H9 (cell line): ENCODE measurements at regions not wholly inside any gene's neighbourhood (a gene's known extent, or its start where the extent isn't known, plus 50 kb on each side); places are given as distances from the start of the nearest gene placed in this dataset.

Source experiments
- DNase-seq: peaks from one replicate; pipeline ENCODE4 v3.0.0-alpha.2; 2017
- H2AFZ ChIP-seq: one replicate; pipeline ENCODE4 v1.6.1; 2013; ENCODE audit warnings: mild to moderate bottlenecking, low read length, control low read depth, moderate library complexity
- H2AK5ac ChIP-seq: 2 replicates; pipeline ENCODE4 v1.6.1; 2013; ENCODE audit warnings: low read length, control low read depth, mixed read lengths; ENCODE audit not compliant: insufficient read length
- H2BK120ac ChIP-seq: one replicate; pipeline ENCODE4 v1.6.1; 2013; ENCODE audit warnings: low read depth, mild to moderate bottlenecking, low read length, control low read depth, inconsistent platforms; ENCODE audit not compliant: poor library complexity, severe bottlenecking
- H2BK12ac ChIP-seq: 2 replicates; pipeline ENCODE4 v1.6.1; 2013; ENCODE audit warnings: low read length, control low read depth, mixed read lengths, low read depth; ENCODE audit not compliant: insufficient read length
- H2BK15ac ChIP-seq: 2 replicates; pipeline ENCODE4 v1.6.1; 2013; ENCODE audit warnings: low read depth, low read length, control low read depth
- H2BK20ac ChIP-seq: one replicate; pipeline ENCODE4 v1.6.1; 2013; ENCODE audit warnings: low read depth, mild to moderate bottlenecking, low read length, control low read depth, inconsistent platforms; ENCODE audit not compliant: poor library complexity, severe bottlenecking
- H2BK5ac ChIP-seq: 2 replicates; pipeline ENCODE4 v1.6.1; 2013; ENCODE audit warnings: low read length, control low read depth, mixed read lengths; ENCODE audit not compliant: insufficient read length
- H3K14ac ChIP-seq: 2 replicates; pipeline ENCODE4 v1.6.1; 2013; ENCODE audit warnings: low read length, control low read depth; ENCODE audit not compliant: insufficient read depth
- H3K18ac ChIP-seq: 2 replicates; pipeline ENCODE4 v1.6.1; 2013; ENCODE audit warnings: low read depth, mild to moderate bottlenecking, mixed read lengths, low read length, control low read depth; ENCODE audit not compliant: insufficient read length
- H3K23ac ChIP-seq: 2 replicates; pipeline ENCODE4 v1.6.1; 2013; ENCODE audit warnings: low read length, control low read depth, mixed read lengths, low read depth; ENCODE audit not compliant: insufficient read length
- H3K23me2 ChIP-seq: 2 replicates; pipeline ENCODE4 v1.6.1; 2013; ENCODE audit warnings: low read depth, mild to moderate bottlenecking, mixed read lengths, low read length, control low read depth; ENCODE audit not compliant: insufficient read length, poor library complexity, severe bottlenecking
- H3K27ac ChIP-seq: 2 replicates; pipeline ENCODE4 v1.5.1; 2013; ENCODE audit warnings: low read length, control low read depth, mixed read lengths, low read depth; ENCODE audit not compliant: insufficient read length
- H3K27me3 ChIP-seq: 2 replicates; pipeline ENCODE4 v1.6.1; 2013; ENCODE audit warnings: low read length, control low read depth, inconsistent platforms; ENCODE audit not compliant: insufficient read depth
- H3K4ac ChIP-seq: 2 replicates; pipeline ENCODE4 v1.6.1; 2013; ENCODE audit warnings: low read depth, mild to moderate bottlenecking, control low read depth, inconsistent platforms, low read length, moderate library complexity
- H3K4me1 ChIP-seq: 2 replicates; pipeline ENCODE4 v1.6.1; 2013; ENCODE audit warnings: low read length, control low read depth, inconsistent platforms; ENCODE audit not compliant: insufficient read depth
- H3K4me2 ChIP-seq: 2 replicates; pipeline ENCODE4 v1.6.1; 2013; ENCODE audit warnings: low read length, control low read depth, mixed read lengths; ENCODE audit not compliant: insufficient read length, insufficient read depth
- H3K56ac ChIP-seq: 2 replicates; pipeline ENCODE4 v1.6.1; 2013; ENCODE audit warnings: low read depth, mild to moderate bottlenecking, mixed read lengths, low read length, control low read depth; ENCODE audit not compliant: insufficient read length
- H3K79me1 ChIP-seq: 2 replicates; pipeline ENCODE4 v1.6.1; 2013; ENCODE audit warnings: low read depth, mild to moderate bottlenecking, moderate library complexity, low read length, control low read depth, inconsistent platforms; ENCODE audit not compliant: insufficient read depth, poor library complexity, severe bottlenecking
- H3K79me2 ChIP-seq: 2 replicates; pipeline ENCODE4 v1.6.1; 2013; ENCODE audit warnings: low read length, control low read depth, inconsistent platforms; ENCODE audit not compliant: insufficient read depth
- H3K9ac ChIP-seq: 2 replicates; pipeline ENCODE4 v1.6.1; 2013; ENCODE audit warnings: low read length, control low read depth, mixed read lengths; ENCODE audit not compliant: insufficient read length; ENCODE audit errors: extremely low read depth
- H3K9me3 ChIP-seq: one replicate; pipeline ENCODE4 v1.6.1; 2013; ENCODE audit warnings: low read depth, low read length, inconsistent platforms; ENCODE audit not compliant: control insufficient read depth
- H3T11ph ChIP-seq: one replicate; pipeline ENCODE4 v1.6.1; 2013; ENCODE audit warnings: mild to moderate bottlenecking, low read length, control low read depth, inconsistent platforms
- H4K20me1 ChIP-seq: one replicate; pipeline ENCODE4 v1.6.1; 2013; ENCODE audit not compliant: control insufficient read depth, insufficient read length, insufficient read depth
- H4K5ac ChIP-seq: 2 replicates; pipeline ENCODE4 v1.6.1; 2013; ENCODE audit warnings: low read depth, mild to moderate bottlenecking, mixed read lengths, low read length, control low read depth; ENCODE audit not compliant: insufficient read length
- H4K8ac ChIP-seq: replicated peaks from 2 replicates; pipeline ENCODE4 v1.6.1; 2013; ENCODE audit warnings: low read length, control low read depth, mixed read lengths, low read depth; ENCODE audit not compliant: insufficient read length
- H4K91ac ChIP-seq: 2 replicates; pipeline ENCODE4 v1.6.1; 2013; ENCODE audit warnings: low read depth, mild to moderate bottlenecking, moderate library complexity, mixed read lengths, low read length, control low read depth; ENCODE audit not compliant: insufficient read length
- H3K27ac Mint-ChIP-seq, 3 experiments: 2 replicates in 2 of 3; 3 replicates in 1 of 3; pipeline ENCODE4 v1.8.0; 2020 to 2021; ENCODE audit warnings: mixed read lengths in 3 of 3, mild to moderate bottlenecking in 1 of 3, moderate library complexity in 1 of 3
- H3K27me3 Mint-ChIP-seq: 2 replicates; pipeline ENCODE4 v1.8.0; 2021; ENCODE audit warnings: low read depth, mild to moderate bottlenecking, moderate library complexity, mixed read lengths
- H3K36me3 Mint-ChIP-seq, 3 experiments: 2 replicates in 2 of 3; 3 replicates in 1 of 3; pipeline ENCODE4 v1.8.0; 2020 to 2021; ENCODE audit warnings: low read depth in 3 of 3, mixed read lengths in 3 of 3; ENCODE audit not compliant: insufficient read depth in 1 of 3
- H3K4me1 Mint-ChIP-seq, 2 experiments: 2 replicates each; pipeline ENCODE4 v1.8.0; 2020; ENCODE audit warnings: mixed read lengths in 2 of 2
- H3K4me3 Mint-ChIP-seq, 2 experiments: 2 replicates in 1 of 2; 3 replicates in 1 of 2; pipeline ENCODE4 v1.8.0; 2020 to 2021; ENCODE audit warnings: mild to moderate bottlenecking in 2 of 2, mixed read lengths in 2 of 2, moderate library complexity in 1 of 2
- H3K9me3 Mint-ChIP-seq, 2 experiments: 2 replicates in 1 of 2; 3 replicates in 1 of 2; pipeline ENCODE4 v1.8.0; 2020; ENCODE audit warnings: mild to moderate bottlenecking in 2 of 2, mixed read lengths in 2 of 2, moderate library complexity in 1 of 2
- CTCF ChIP-seq: fragments of 200-600 bp; sonication (generic); conservative IDR thresholded peaks from 3 replicates; pipeline ENCODE4 v1.8.0; 2021; ENCODE audit warnings: antibody characterized with exemption, mild to moderate bottlenecking
- WGBS: extraction: QIAGEN DNeasy Blood & Tissue Kit; methylation state at CpG from one replicate; pipeline ENCODE4 v1.1.7; 2013; ENCODE audit warnings: missing lambda C conversion rate, low lambda C conversion rate, mixed read lengths; ENCODE audit not compliant: insufficient read length; ENCODE audit errors: extremely low coverage; 5-methylcytosine and 5-hydroxymethylcytosine counted together

- H4K8ac ChIP-seq: no peak overlapping the region
- Mint-ChIP-seq H3K27me3 (no peaks in the 10 kb centered on the region; the same call in 1 of the 2 replicates), H3K4me1 (peaks cover 3 to 9% of the 10 kb centered on the region in 2 experiments), H3K36me3 (no peaks in the 10 kb centered on the region), H3K4me3 (no peak overlapping the region), H3K27ac (no peak overlapping the region; a peak in 1 of 7 replicates), H3K9me3 (no peaks in the 10 kb centered on the region)
- H3K23me2 ChIP-seq: no peaks in the 10 kb centered on the region
- no CpG with 5 or more reads among the region's 3 CpGs for WGBS
- no peak overlapping the region for H2BK5ac ChIP-seq
- H3K18ac ChIP-seq: no peak overlapping the region
- no peaks in the 10 kb centered on the region for H3K9me3 ChIP-seq
- DNase-seq: no peak
- no peak for TF ChIP-seq CTCF
- no peak overlapping the region for H2BK15ac ChIP-seq
- no peak overlapping the region for H2BK12ac ChIP-seq
- no peaks in the 10 kb centered on the region for H4K20me1 ChIP-seq
- H2AK5ac ChIP-seq: no peak overlapping the region
- H2BK120ac ChIP-seq: no peak overlapping the region
- H3K4ac ChIP-seq: no peak overlapping the region
- H3K79me2 ChIP-seq: no peaks in the 10 kb centered on the region
- no peak overlapping the region for H3K27ac ChIP-seq
- H2AFZ ChIP-seq: no peak overlapping the region
- no peak overlapping the region for H3K14ac ChIP-seq
- H3K4me1 ChIP-seq: no peaks in the 10 kb centered on the region
- no peak overlapping the region for H3K4me2 ChIP-seq
- no peak overlapping the region for H4K91ac ChIP-seq
- H3K27me3 ChIP-seq: no peaks in the 10 kb centered on the region
- H3K56ac ChIP-seq: no peak overlapping the region
- H3K79me1 ChIP-seq: no peaks in the 10 kb centered on the region
- no peak overlapping the region for H3T11ph ChIP-seq
- no peak overlapping the region for H4K5ac ChIP-seq
- H3K23ac ChIP-seq: no peak overlapping the region
- H2BK20ac ChIP-seq: no peak overlapping the region
- no peak overlapping the region for H3K9ac ChIP-seq
Measured at GRCh38 chr9:105151686-105151995, 92.8 kb upstream of the SLC44A1 start.
